ENCODE measurements at regions not wholly inside any gene's neighbourhood (a gene's known extent, or its start where the extent isn't known, plus 50 kb on each side); places are given as distances from the start of the nearest gene placed in this dataset.

- peaks cover 19% of the 10 kb centered on the region for H3K4me1 Mint-ChIP-seq
- H3K4me3 Mint-ChIP-seq, result peak overlapping the region; percentile 51
- H3K36me3 Mint-ChIP-seq, result no peaks in the 10 kb centered on the region
- H3K27ac Mint-ChIP-seq, result no peak overlapping the region
- no peaks in the 10 kb centered on the region for H3K9me3 Mint-ChIP-seq
- peaks cover 3% of the 10 kb centered on the region for H3K27me3 Mint-ChIP-seq
These were observed 560.5 kb downstream of the NR2F2 start for GRCh38 chr15:96891046-96891445.

- peaks cover 3% of the 10 kb centered on the region for H3K27me3 Mint-ChIP-seq
These were observed 562.8 kb downstream of the NR2F2 start for GRCh38 chr15:96893159-96893906.

GRCh38 chr15:96894659-96895058, 564.2 kb downstream of the NR2F2 start:
- Mint-ChIP-seq H3K27ac (no peak overlapping the region), H3K4me3 (no peak overlapping the region), H3K4me1 (peaks cover 14% of the 10 kb centered on the region), H3K9me3 (no peaks in the 10 kb centered on the region), H3K27me3 (peaks cover 3% of the 10 kb centered on the region), H3K36me3 (no peaks in the 10 kb centered on the region)

More at GRCh38 chr15:96893159-96893906, 562.8 kb downstream of the NR2F2 start:
- peaks cover 19% of the 10 kb centered on the region for H3K4me1 Mint-ChIP-seq
- H3K27ac Mint-ChIP-seq, result no peak overlapping the region
- H3K9me3 Mint-ChIP-seq, result no peaks in the 10 kb centered on the region
- no peak overlapping the region for H3K4me3 Mint-ChIP-seq
- no peaks in the 10 kb centered on the region for H3K36me3 Mint-ChIP-seq

- H3K36me3 Mint-ChIP-seq, result no peaks in the 10 kb centered on the region
- H3K9me3 Mint-ChIP-seq, result peaks cover 5% of the 10 kb centered on the region
- no peaks in the 10 kb centered on the region for H3K4me1 Mint-ChIP-seq
- H3K4me3 Mint-ChIP-seq, result no peak overlapping the region
- H3K27ac Mint-ChIP-seq, result no peak overlapping the region
- H3K27me3 Mint-ChIP-seq, result no peaks in the 10 kb centered on the region
These were observed 566.3 kb downstream of the NR2F2 start for GRCh38 chr15:96896766-96897165.

GRCh38 chr15:96914081-96914480, 583.6 kb downstream of the NR2F2 start:
- no peak overlapping the region for H3K27ac Mint-ChIP-seq

GRCh38 chr15:96916750-96917149, 586.2 kb downstream of the NR2F2 start:
- Mint-ChIP-seq H3K36me3 (no peaks in the 10 kb centered on the region), H3K27ac (no peak overlapping the region), H3K4me1 (no peaks in the 10 kb centered on the region)

More at GRCh38 chr15:96914081-96914480, 583.6 kb downstream of the NR2F2 start:
- H3K4me1 Mint-ChIP-seq, result no peaks in the 10 kb centered on the region
- peaks cover 29% of the 10 kb centered on the region for H3K9me3 Mint-ChIP-seq
- H3K27me3 Mint-ChIP-seq, result no peaks in the 10 kb centered on the region
- no peak overlapping the region for H3K4me3 Mint-ChIP-seq
- H3K36me3 Mint-ChIP-seq, result no peaks in the 10 kb centered on the region

GRCh38 chr15:96924570-96924969, 594.1 kb downstream of the NR2F2 start:
- no peak overlapping the region for H3K4me3 Mint-ChIP-seq
- H3K27me3 Mint-ChIP-seq, result no peaks in the 10 kb centered on the region
- H3K9me3 Mint-ChIP-seq, result peaks cover 5% of the 10 kb centered on the region
- H3K36me3 Mint-ChIP-seq, result no peaks in the 10 kb centered on the region
- no peaks in the 10 kb centered on the region for H3K4me1 Mint-ChIP-seq
- no peak overlapping the region for H3K27ac Mint-ChIP-seq

More at GRCh38 chr15:96916750-96917149, 586.2 kb downstream of the NR2F2 start:
- H3K27me3 Mint-ChIP-seq, result no peaks in the 10 kb centered on the region
- peaks cover 38% of the 10 kb centered on the region for H3K9me3 Mint-ChIP-seq
- H3K4me3 Mint-ChIP-seq, result no peak overlapping the region

- no peak overlapping the region for H3K27ac Mint-ChIP-seq
- H3K4me3 Mint-ChIP-seq, result no peak overlapping the region
- no peaks in the 10 kb centered on the region for H3K9me3 Mint-ChIP-seq
- no peaks in the 10 kb centered on the region for H3K36me3 Mint-ChIP-seq
- H3K4me1 Mint-ChIP-seq, result no peaks in the 10 kb centered on the region
- H3K27me3 Mint-ChIP-seq, result peaks cover 27% of the 10 kb centered on the region
These were observed 617.1 kb downstream of the NR2F2 start for GRCh38 chr15:96947296-96948229.

GRCh38 chr15:96948981-96949380, 618.5 kb downstream of the NR2F2 start:
- H3K9me3 Mint-ChIP-seq, result no peaks in the 10 kb centered on the region
- H3K27ac Mint-ChIP-seq, result no peak overlapping the region
- H3K27me3 Mint-ChIP-seq, result peaks cover 28% of the 10 kb centered on the region
- no peaks in the 10 kb centered on the region for H3K36me3 Mint-ChIP-seq
- H3K4me3 Mint-ChIP-seq, result no peak overlapping the region
- H3K4me1 Mint-ChIP-seq, result no peaks in the 10 kb centered on the region

- H3K4me1 Mint-ChIP-seq, result no peaks in the 10 kb centered on the region
- H3K27me3 Mint-ChIP-seq, result no peaks in the 10 kb centered on the region
- H3K4me3 Mint-ChIP-seq, result no peak overlapping the region
- no peak overlapping the region for H3K27ac Mint-ChIP-seq
- no peaks in the 10 kb centered on the region for H3K36me3 Mint-ChIP-seq
- peaks cover 9% of the 10 kb centered on the region for H3K9me3 Mint-ChIP-seq
These were observed 628.2 kb downstream of the NR2F2 start for GRCh38 chr15:96958721-96959120.

GRCh38 chr15:96959501-96959900, 629.0 kb downstream of the NR2F2 start:
- H3K4me1 Mint-ChIP-seq, result no peaks in the 10 kb centered on the region
- no peaks in the 10 kb centered on the region for H3K27me3 Mint-ChIP-seq
- no peak overlapping the region for H3K27ac Mint-ChIP-seq
- peaks cover 9% of the 10 kb centered on the region for H3K9me3 Mint-ChIP-seq
- no peaks in the 10 kb centered on the region for H3K36me3 Mint-ChIP-seq
- H3K4me3 Mint-ChIP-seq, result no peak overlapping the region

- no peaks in the 10 kb centered on the region for H3K27me3 Mint-ChIP-seq
- H3K27ac Mint-ChIP-seq, result no peak overlapping the region
- peaks cover 5% of the 10 kb centered on the region for H3K9me3 Mint-ChIP-seq
- no peaks in the 10 kb centered on the region for H3K4me1 Mint-ChIP-seq
- no peaks in the 10 kb centered on the region for H3K36me3 Mint-ChIP-seq
- no peak overlapping the region for H3K4me3 Mint-ChIP-seq
These were observed 630.4 kb downstream of the NR2F2 start for GRCh38 chr15:96960711-96961480.

GRCh38 chr15:96966554-96966953, 636.1 kb downstream of the NR2F2 start:
- Mint-ChIP-seq H3K27me3 (no peaks in the 10 kb centered on the region), H3K36me3 (no peaks in the 10 kb centered on the region), H3K4me1 (no peaks in the 10 kb centered on the region), H3K27ac (no peak overlapping the region), H3K9me3 (peaks cover 5% of the 10 kb centered on the region), H3K4me3 (no peak overlapping the region)

GRCh38 chr15:96969732-96970710, 639.5 kb downstream of the NR2F2 start:
- H3K9me3 Mint-ChIP-seq, result peaks cover 9% of the 10 kb centered on the region
- H3K4me1 Mint-ChIP-seq, result no peaks in the 10 kb centered on the region
- H3K27ac Mint-ChIP-seq, result no peak overlapping the region
- H3K4me3 Mint-ChIP-seq, result no peak overlapping the region
- peaks cover 1% of the 10 kb centered on the region for H3K27me3 Mint-ChIP-seq
- no peaks in the 10 kb centered on the region for H3K36me3 Mint-ChIP-seq

Data from activated naive CD4-positive, alpha-beta T cell treated with anti-CD3 and anti-CD28 coated beads, Interleukin-2, amount 50 U/mL, for 24 hours (primary cell).